Caco-2 (cell line): ENCODE measurements at regions not wholly inside any gene's neighbourhood (a gene's known extent, or its start where the extent isn't known, plus 50 kb on each side); places are given as distances from the start of the nearest gene placed in this dataset.

Experiments
- BruUV-seq: library from RNA; stranded (reverse); fragments of 400-500 nt; replicated peaks from 2 replicates; lab custom pipeline; 2021; lab: Mats Ljungman, UMichigan
- CTCF ChIA-PET: fragments of 300-600 bp; sonication (Branson Sonifier 250); formaldehyde crosslinking; loops from one replicate; lab custom pipeline; 2022; ENCODE audit warnings: antibody characterized with exemption; lab: Charles Lee
- POLR2A ChIA-PET: fragments of 300-600 bp; sonication (Branson Sonifier 250); formaldehyde crosslinking; loops from one replicate; lab custom pipeline; 2022; ENCODE audit warnings: antibody characterized with exemption; lab: Charles Lee
- DNase-seq, 2 experiments: peaks; one replicate each; pipeline versions ENCODE4 v3.0.0 to v3.0.0-alpha.2; 2020 to 2022
- H3K27me3 ChIP-seq: replicated peaks from 2 replicates; pipeline ENCODE4 v1.6.0; 2011; ENCODE audit warnings: low read length; ENCODE audit not compliant: control insufficient read depth, insufficient read depth
- H3K36me3 ChIP-seq: 2 replicates; pipeline ENCODE4 v1.5.1; 2011; ENCODE audit warnings: low read length; ENCODE audit not compliant: control insufficient read depth, insufficient read depth
- H3K4me1 ChIP-seq: fragments of 250-450 bp; sonication (Bioruptor Pico); 2 replicates; pipeline ENCODE4 v1.5.1; 2020; ENCODE audit warnings: mild to moderate bottlenecking
- H3K4me3 ChIP-seq: 2 replicates; pipeline ENCODE4 v1.5.1; 2011; ENCODE audit warnings: low read depth, mild to moderate bottlenecking, control low read depth, low read length
- H3K9me3 ChIP-seq: fragments of 250-450 bp; sonication (Bioruptor Pico); 2 replicates; pipeline ENCODE4 v1.5.1; 2020; ENCODE audit warnings: mild to moderate bottlenecking, moderate library complexity
- H3K27ac Mint-ChIP-seq: one replicate; pipeline ENCODE4 v1.8.0; 2022; ENCODE audit warnings: mixed read lengths; ENCODE audit not compliant: unreplicated experiment
- H3K27me3 Mint-ChIP-seq: one replicate; pipeline ENCODE4 v1.8.0; 2022; ENCODE audit warnings: mixed read lengths; ENCODE audit not compliant: insufficient read depth, unreplicated experiment
- H3K36me3 Mint-ChIP-seq: one replicate; pipeline ENCODE4 v1.8.0; 2022; ENCODE audit warnings: mild to moderate bottlenecking, mixed read lengths; ENCODE audit not compliant: insufficient read depth, unreplicated experiment
- H3K4me1 Mint-ChIP-seq: one replicate; pipeline ENCODE4 v1.8.0; 2022; ENCODE audit warnings: low read depth, mixed read lengths; ENCODE audit not compliant: unreplicated experiment
- H3K4me3 Mint-ChIP-seq: one replicate; pipeline ENCODE4 v1.8.0; 2022; ENCODE audit warnings: mild to moderate bottlenecking, moderate library complexity, mixed read lengths; ENCODE audit not compliant: unreplicated experiment
- H3K9me3 Mint-ChIP-seq: one replicate; pipeline ENCODE4 v1.8.0; 2022; ENCODE audit warnings: mixed read lengths; ENCODE audit not compliant: unreplicated experiment
- CTCF ChIP-seq, 2 experiments: fragments of 200-600 bp in 1 of 2; IDR thresholded peaks; 1 replicate in 1 of 2; 2 replicates in 1 of 2; pipeline versions ENCODE4 v1.5.1 to v1.8.0; 2011 to 2022; ENCODE audit warnings: antibody characterized with exemption in 1 of 2, control low read depth in 1 of 2, inconsistent platforms in 1 of 2, low read depth in 1 of 2, low read length in 1 of 2, mild to moderate bottlenecking in 1 of 2, moderate library complexity in 1 of 2; ENCODE audit not compliant: insufficient read depth in 1 of 2, severe bottlenecking in 1 of 2, unreplicated experiment in 1 of 2
- intact Hi-C: fragments of 100-400 bp; cut with micrococcal nuclease; formaldehyde crosslinking; loops from one replicate; pipeline ENCODE4 v1.10.0; 2022; ENCODE audit not compliant: unreplicated experiment

- Mint-ChIP-seq H3K9me3 (no peaks in the 10 kb centered on the region), H3K4me1 (no peaks in the 10 kb centered on the region), H3K36me3 (no peaks in the 10 kb centered on the region), H3K27me3 (no peaks in the 10 kb centered on the region), H3K4me3 (no peak overlapping the region), H3K27ac (no peak overlapping the region)
- no peak for TF ChIP-seq CTCF (IDR thresholded peaks at IDR 0.05; ENCODE audit: insufficient read depth in 1 of 2, low read depth in 1 of 2, low read length in 1 of 2, severe bottlenecking in 1 of 2, unreplicated experiment in 1 of 2)
- ChIA-PET CTCF (no interaction called here), POLR2A (no interaction called here)
- no peaks in the 10 kb centered on the region for H3K9me3 ChIP-seq
- no peaks in the 10 kb centered on the region for H3K4me1 ChIP-seq
- no peaks in the 10 kb centered on the region for H3K36me3 ChIP-seq
- DNase-seq, result no peak
- H3K4me3 ChIP-seq, result no peak overlapping the region
- intact Hi-C loops, result no loop called here
- no peaks in the 10 kb centered on the region for H3K27me3 ChIP-seq
- BruUV-seq, result no TSS peak
These were observed 217.2 kb upstream of the HCCS start for GRCh38 chrX:10893976-10894375.

- intact Hi-C loops, result no loop called here
- BruUV-seq, result no TSS peak
- Mint-ChIP-seq H3K4me1 (peaks cover 5% of the 10 kb centered on the region), H3K36me3 (no peaks in the 10 kb centered on the region), H3K27me3 (no peaks in the 10 kb centered on the region), H3K9me3 (peaks cover 7% of the 10 kb centered on the region), H3K4me3 (no peak overlapping the region), H3K27ac (no peak overlapping the region)
- H3K4me3 ChIP-seq, result no peak overlapping the region
- no peaks in the 10 kb centered on the region for H3K27me3 ChIP-seq
- H3K4me1 ChIP-seq, result peaks cover 20% of the 10 kb centered on the region
- TF ChIP-seq CTCF (IDR thresholded peaks at IDR 0.05; ENCODE audit: insufficient read depth in 1 of 2, low read depth in 1 of 2, low read length in 1 of 2, severe bottlenecking in 1 of 2, unreplicated experiment in 1 of 2), result no peak
- no peaks in the 10 kb centered on the region for H3K36me3 ChIP-seq
- CTCF ChIA-PET, result no interaction called here
- no peak for DNase-seq
- no peaks in the 10 kb centered on the region for H3K9me3 ChIP-seq
- POLR2A ChIA-PET, result no interaction called here
These were observed 213.4 kb upstream of the HCCS start for GRCh38 chrX:10897768-10898167.

- no peak overlapping the region for H3K4me3 ChIP-seq
- no peak for TF ChIP-seq CTCF (IDR thresholded peaks at IDR 0.05; ENCODE audit: insufficient read depth in 1 of 2, low read depth in 1 of 2, low read length in 1 of 2, severe bottlenecking in 1 of 2, unreplicated experiment in 1 of 2)
- BruUV-seq, result no TSS peak
- H3K27me3 ChIP-seq, result no peaks in the 10 kb centered on the region
- H3K36me3 Mint-ChIP-seq, result no peaks in the 10 kb centered on the region
- peak; percentile 40 to 43 for DNase-seq
- H3K4me1 ChIP-seq, result peaks cover 20% of the 10 kb centered on the region
- no peaks in the 10 kb centered on the region for H3K9me3 ChIP-seq
- H3K4me3 Mint-ChIP-seq, result no peak overlapping the region
- H3K4me1 Mint-ChIP-seq, result peaks cover 11% of the 10 kb centered on the region
- POLR2A ChIA-PET, result interaction anchor here (0.6 kb wide), 1 partner anchor 67 kb away, joined by 3 read pairs; no protein-coding TSS in a partner anchor
- H3K9me3 Mint-ChIP-seq, result peaks cover 29% of the 10 kb centered on the region
- intact Hi-C loops, result loop anchor here (2.0 to 10.0 kb wide), 4 partner anchors 38 to 154 kb away; no protein-coding TSS in a partner anchor
- CTCF ChIA-PET, result interaction anchor here (0.6 to 0.8 kb wide), 2 partner anchors 12 to 146 kb away, joined by 3 to 4 read pairs; no protein-coding TSS in a partner anchor
- no peaks in the 10 kb centered on the region for H3K27me3 Mint-ChIP-seq
- peak overlapping the region; percentile 59 for H3K27ac Mint-ChIP-seq
- H3K36me3 ChIP-seq, result no peaks in the 10 kb centered on the region
These were observed 210.4 kb upstream of the HCCS start for GRCh38 chrX:10900585-10901289.
